CD4-positive, CD25-positive, alpha-beta regulatory T cell (primary cell): ENCODE measurements at regions not wholly inside any gene's neighbourhood (a gene's known extent, or its start where the extent isn't known, plus 50 kb on each side); places are given as distances from the start of the nearest gene placed in this dataset.

ENCODE experiments used
- ATAC-seq, 2 donors: fragments of 150-1000 bp; cut with Tn5 transposase; one replicate each; pipeline ENCODE4 v1.10.0; 2021; ENCODE audit warnings: low read depth in 2 of 2, moderate number of reproducible peaks in 2 of 2, moderate library complexity in 1 of 2
- DNase-seq, 3 donors: peaks; one replicate each; pipeline versions ENCODE4 v3.0.0 to v3.0.0-alpha.2; 2012 to 2022; ENCODE audit warnings: mixed read lengths in 1 of 3
- H3K27ac ChIP-seq: one replicate; pipeline ENCODE4 v1.7.0; 2013; ENCODE audit warnings: mild to moderate bottlenecking, low read length; ENCODE audit not compliant: insufficient read depth, poor library complexity, severe bottlenecking
- H3K27me3 ChIP-seq: one replicate; pipeline ENCODE4 v1.7.0; 2013; ENCODE audit warnings: low read length; ENCODE audit not compliant: control insufficient read depth, insufficient read depth
- H3K36me3 ChIP-seq: one replicate; pipeline ENCODE4 v1.7.0; 2013; ENCODE audit warnings: mild to moderate bottlenecking, low read length, moderate library complexity; ENCODE audit not compliant: control insufficient read depth, insufficient read depth
- H3K4me1 ChIP-seq: 2 replicates; pipeline ENCODE4 v1.7.0; 2013; ENCODE audit warnings: mild to moderate bottlenecking, low read length; ENCODE audit not compliant: insufficient read depth, control insufficient read depth, poor library complexity, severe bottlenecking
- H3K4me3 ChIP-seq: one replicate; pipeline ENCODE4 v1.7.0; 2013; ENCODE audit warnings: low read depth, mild to moderate bottlenecking, low read length, moderate library complexity
- H3K9me3 ChIP-seq, 2 experiments: 1 replicate in 1 of 2; 2 replicates in 1 of 2; pipeline ENCODE4 v1.7.0; 2013; ENCODE audit warnings: low read length in 2 of 2, mild to moderate bottlenecking in 1 of 2, moderate library complexity in 1 of 2; ENCODE audit not compliant: control insufficient read depth in 2 of 2
- H3K27ac Mint-ChIP-seq, 3 donors: one replicate each; pipeline ENCODE4 v1.8.0; 2020 to 2022; ENCODE audit warnings: mild to moderate bottlenecking in 3 of 3, mixed read lengths in 3 of 3, moderate library complexity in 2 of 3
- H3K27me3 Mint-ChIP-seq: one replicate; pipeline ENCODE4 v1.8.0; 2022; ENCODE audit warnings: mild to moderate bottlenecking, mixed read lengths
- H3K36me3 Mint-ChIP-seq: one replicate; pipeline ENCODE4 v1.8.0; 2020; ENCODE audit warnings: mixed read lengths
- H3K4me1 Mint-ChIP-seq, 4 donors: one replicate each; pipeline ENCODE4 v1.8.0; 2020 to 2022; ENCODE audit warnings: mixed read lengths in 4 of 4, mild to moderate bottlenecking in 1 of 4
- H3K4me3 Mint-ChIP-seq, 4 donors: one replicate each; pipeline ENCODE4 v1.8.0; 2020 to 2022; ENCODE audit warnings: mild to moderate bottlenecking in 4 of 4, mixed read lengths in 4 of 4, moderate library complexity in 3 of 4
- H3K9me3 Mint-ChIP-seq, 7 donors: one replicate each; pipeline ENCODE4 v1.8.0; 2020 to 2022; ENCODE audit warnings: mixed read lengths in 7 of 7, mild to moderate bottlenecking in 3 of 7, moderate library complexity in 2 of 7

DNA sequence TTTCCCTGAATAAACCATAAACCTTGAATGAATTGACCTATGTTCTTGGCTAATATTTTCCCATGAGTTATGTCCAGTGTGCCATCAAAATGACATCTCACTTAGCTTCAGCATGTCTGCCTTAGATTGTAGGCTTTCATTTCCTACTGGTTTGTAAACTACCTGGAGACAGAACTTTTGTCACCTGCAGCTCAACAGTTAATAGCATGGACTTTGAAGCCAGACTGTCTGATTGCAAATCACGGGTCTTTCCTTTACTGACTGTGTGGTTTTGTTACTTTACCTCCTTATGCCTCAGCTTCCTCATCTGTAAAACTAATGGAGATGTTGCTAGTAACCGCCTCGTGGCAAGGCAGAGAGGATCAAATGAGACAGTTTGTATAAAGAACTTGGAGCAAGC lies 187.1 kb downstream of the SUCLG1 start:
- Mint-ChIP-seq H3K27ac (no peak overlapping the region), H3K4me1 (peaks cover 5 to 7% (median 6%) of the 10 kb centered on the region in 4 donors), H3K4me3 (no peak overlapping the region), H3K36me3 (no peaks in the 10 kb centered on the region), H3K27me3 (peaks cover 5% of the 10 kb centered on the region), H3K9me3 (peaks cover 0 to 6% (median 0%) of the 10 kb centered on the region in 7 donors)
- Histone ChIP-seq H3K4me3 (no peak overlapping the region), H3K27ac (no peak overlapping the region), H3K4me1 (no peaks in the 10 kb centered on the region), H3K27me3 (no peaks in the 10 kb centered on the region), H3K9me3 (no peaks in the 10 kb centered on the region), H3K36me3 (no peaks in the 10 kb centered on the region)
- ATAC-seq (no peak), DNase-seq (no peak)

DNA sequence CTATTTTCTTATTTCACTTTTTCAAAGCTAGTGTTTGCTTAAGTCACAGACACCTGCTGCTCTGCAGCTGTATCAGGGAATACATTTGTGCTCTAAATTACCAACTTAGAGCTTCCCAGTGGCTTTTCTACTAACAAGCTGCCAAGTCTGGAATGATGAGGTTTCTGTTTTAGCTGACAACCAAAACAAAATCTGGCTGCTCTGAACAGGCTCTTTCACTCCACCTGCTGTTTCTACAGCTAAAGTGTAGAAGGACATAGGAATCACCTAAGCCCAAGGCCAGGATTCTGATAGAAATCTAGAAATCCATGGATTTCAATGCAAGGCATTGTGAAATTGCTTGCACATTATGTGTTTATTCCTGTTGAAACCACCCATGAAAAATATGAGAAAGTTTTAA lies 201.2 kb downstream of the SUCLG1 start:
- ATAC-seq (no peak), DNase-seq (no peak)
- H3K9me3 ChIP-seq = no peaks in the 10 kb centered on the region
- H3K4me1 ChIP-seq = no peaks in the 10 kb centered on the region
- no peaks in the 10 kb centered on the region for H3K36me3 ChIP-seq
- Mint-ChIP-seq H3K4me3 (no peak overlapping the region), H3K27me3 (peaks cover 5% of the 10 kb centered on the region), H3K9me3 (peaks cover 0 to 3% (median 2%) of the 10 kb centered on the region in 7 donors), H3K4me1 (no peaks in the 10 kb centered on the region), H3K36me3 (no peaks in the 10 kb centered on the region), H3K27ac (no peak overlapping the region)
- no peak overlapping the region for H3K27ac ChIP-seq
- peaks cover 2% of the 10 kb centered on the region for H3K27me3 ChIP-seq
- no peak overlapping the region for H3K4me3 ChIP-seq

DNA sequence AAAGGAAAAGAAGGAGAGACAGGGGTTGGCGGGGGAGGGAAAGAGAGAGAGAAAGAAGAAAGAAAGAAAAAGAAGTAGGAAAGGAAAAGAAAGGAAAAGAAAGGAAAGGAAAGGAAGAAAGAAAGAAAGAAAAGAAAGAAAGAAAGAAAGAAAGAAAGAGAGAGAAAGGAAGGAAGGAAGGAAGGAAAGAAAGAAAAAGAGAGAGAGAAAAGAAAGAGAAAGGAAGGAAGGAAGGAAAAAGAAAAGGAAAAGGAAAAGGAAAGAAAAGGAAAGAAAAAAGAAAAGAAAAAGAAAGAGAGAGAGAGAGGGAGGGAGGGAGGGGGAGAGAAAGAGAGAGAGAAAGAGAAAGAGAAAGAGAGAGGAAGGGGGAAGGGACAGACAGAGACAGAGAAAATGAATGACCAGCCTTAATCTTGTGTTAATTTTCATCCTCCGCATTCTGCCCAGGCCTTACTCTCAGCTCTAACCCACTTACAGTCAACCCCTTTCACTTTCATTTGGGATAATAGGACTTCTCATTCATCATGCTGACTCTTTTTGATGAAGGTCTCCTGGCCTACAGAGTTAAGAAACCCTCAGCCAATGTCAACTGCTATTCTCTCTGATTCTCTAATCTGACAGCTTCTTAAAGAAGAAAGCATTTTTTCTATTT lies 207.3 kb downstream of the SUCLG1 start:
- Histone ChIP-seq H3K9me3 (no peaks in the 10 kb centered on the region), H3K36me3 (no peaks in the 10 kb centered on the region), H3K27me3 (no peaks in the 10 kb centered on the region), H3K27ac (no peak overlapping the region), H3K4me1 (no peaks in the 10 kb centered on the region), H3K4me3 (no peak overlapping the region)
- peaks cover 9% of the 10 kb centered on the region for H3K27me3 Mint-ChIP-seq
- no peak overlapping the region for H3K4me3 Mint-ChIP-seq
- no peaks in the 10 kb centered on the region for H3K36me3 Mint-ChIP-seq
- ATAC-seq = no peak
- H3K9me3 Mint-ChIP-seq = peaks cover 0 to 2% (median 0%) of the 10 kb centered on the region in 7 donors
- H3K4me1 Mint-ChIP-seq = no peaks in the 10 kb centered on the region
- no peak for DNase-seq
- no peak overlapping the region for H3K27ac Mint-ChIP-seq

DNA sequence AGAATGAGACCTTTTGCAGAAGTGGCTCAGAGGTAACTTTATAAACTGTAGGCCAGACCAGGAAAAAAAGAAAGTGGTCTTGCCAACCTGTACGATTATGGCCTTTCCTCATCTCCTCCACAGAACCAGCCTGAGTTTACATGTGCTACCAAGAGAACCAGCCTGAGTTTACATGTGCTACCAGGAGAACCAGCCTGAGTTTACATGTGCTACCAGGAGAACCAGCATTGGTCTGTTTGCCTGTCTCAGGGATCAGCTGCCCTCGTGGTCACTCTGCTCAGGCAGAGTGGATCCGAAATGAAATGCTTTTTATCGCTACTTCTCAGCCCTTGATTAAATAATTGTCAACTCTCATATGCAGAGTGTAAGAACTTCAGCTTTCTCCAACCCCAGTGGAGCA lies 209.9 kb downstream of the SUCLG1 start:
- no peaks in the 10 kb centered on the region for H3K4me1 ChIP-seq
- no peaks in the 10 kb centered on the region for H3K36me3 ChIP-seq
- H3K9me3 ChIP-seq = no peaks in the 10 kb centered on the region
- no peak overlapping the region for H3K27ac ChIP-seq
- H3K27me3 Mint-ChIP-seq = peaks cover 9% of the 10 kb centered on the region
- H3K27ac Mint-ChIP-seq = no peak overlapping the region
- DNase-seq = no peak
- no peaks in the 10 kb centered on the region for H3K36me3 Mint-ChIP-seq
- no peak overlapping the region for H3K4me3 Mint-ChIP-seq
- ATAC-seq = no peak
- H3K27me3 ChIP-seq = no peaks in the 10 kb centered on the region
- no peaks in the 10 kb centered on the region for H3K4me1 Mint-ChIP-seq
- H3K4me3 ChIP-seq = no peak overlapping the region
- peaks cover 0 to 2% (median 0%) of the 10 kb centered on the region in 7 donors for H3K9me3 Mint-ChIP-seq

DNA sequence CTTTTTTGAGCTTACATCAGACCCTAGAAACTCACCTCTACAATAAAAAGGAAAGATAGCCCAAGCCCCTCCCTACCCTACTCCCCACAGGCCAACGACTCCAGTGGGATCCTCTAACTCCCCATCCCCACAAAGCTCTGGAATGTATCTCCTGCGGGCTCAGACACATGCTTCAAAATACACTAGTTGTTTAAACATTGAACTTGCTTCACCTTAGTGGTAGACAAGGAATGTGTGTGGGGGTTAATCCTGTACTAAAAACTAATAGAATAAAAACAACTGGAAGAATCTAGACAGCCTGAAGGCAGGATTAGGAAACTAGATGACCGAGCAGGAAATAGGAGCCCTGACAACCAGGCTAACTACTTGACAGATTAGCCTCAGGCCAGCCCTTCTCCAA lies 211.5 kb downstream of the SUCLG1 start:
- H3K4me3 Mint-ChIP-seq = no peak overlapping the region
- ATAC-seq (no peak), DNase-seq (no peak)
- peaks cover 0 to 2% (median 0%) of the 10 kb centered on the region in 7 donors for H3K9me3 Mint-ChIP-seq
- Histone ChIP-seq H3K4me3 (no peak overlapping the region), H3K4me1 (no peaks in the 10 kb centered on the region), H3K27me3 (no peaks in the 10 kb centered on the region), H3K9me3 (no peaks in the 10 kb centered on the region), H3K36me3 (no peaks in the 10 kb centered on the region), H3K27ac (no peak overlapping the region)
- no peaks in the 10 kb centered on the region for H3K4me1 Mint-ChIP-seq
- peaks cover 14% of the 10 kb centered on the region for H3K27me3 Mint-ChIP-seq
- no peak overlapping the region for H3K27ac Mint-ChIP-seq
- no peaks in the 10 kb centered on the region for H3K36me3 Mint-ChIP-seq

DNA sequence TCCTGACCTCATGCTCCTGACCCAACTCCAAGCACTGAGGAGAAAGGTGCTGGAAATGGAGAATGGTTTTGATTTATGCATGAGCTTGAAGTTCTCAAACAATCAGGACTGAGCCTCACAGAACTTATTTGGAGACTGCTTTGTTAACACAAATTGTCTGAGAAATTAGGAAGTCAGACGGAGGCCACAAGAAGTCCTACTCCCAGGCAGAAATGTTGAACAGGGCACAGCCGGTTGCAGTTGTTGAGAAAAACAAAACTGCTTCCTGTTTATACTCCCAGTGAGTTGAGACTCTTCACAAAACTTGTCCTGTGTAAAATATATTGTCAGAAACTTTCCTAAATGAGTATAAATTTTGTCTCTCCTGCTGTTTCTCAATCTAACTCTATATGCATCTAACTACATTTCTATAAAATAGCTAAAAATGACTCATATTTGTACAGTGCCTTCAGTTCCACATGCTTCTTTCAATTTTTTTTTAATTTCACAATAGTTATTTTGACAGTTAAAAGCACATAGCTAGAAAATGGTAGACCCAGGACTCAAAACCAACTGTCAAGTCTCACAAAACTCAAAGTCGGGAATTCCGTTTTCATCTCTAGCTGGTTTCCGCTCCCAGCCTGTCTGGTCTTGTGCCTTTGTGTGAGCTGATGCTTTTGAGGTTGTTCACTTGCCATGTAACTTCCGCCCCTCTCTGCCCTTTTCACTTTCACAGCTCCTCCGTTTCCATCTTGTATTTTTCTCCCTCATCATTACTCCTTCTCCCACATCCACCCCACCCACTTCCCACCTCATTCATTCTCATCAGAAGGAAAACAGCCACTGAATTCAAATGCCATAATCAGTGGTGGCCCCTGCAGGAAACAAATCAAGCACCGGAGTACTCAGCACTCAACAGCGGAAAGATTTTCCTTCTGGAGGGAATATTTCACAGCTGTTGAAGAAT lies 215.0 kb downstream of the SUCLG1 start:
- Histone ChIP-seq H3K4me3 (no peak overlapping the region), H3K36me3 (no peaks in the 10 kb centered on the region), H3K9me3 (no peaks in the 10 kb centered on the region), H3K27me3 (peaks cover 8% of the 10 kb centered on the region), H3K27ac (no peak overlapping the region), H3K4me1 (no peaks in the 10 kb centered on the region)
- no peaks in the 10 kb centered on the region for H3K4me1 Mint-ChIP-seq
- ATAC-seq = no peak
- H3K36me3 Mint-ChIP-seq = no peaks in the 10 kb centered on the region
- no peak overlapping the region for H3K4me3 Mint-ChIP-seq
- DNase-seq = no peak
- no peak overlapping the region for H3K27ac Mint-ChIP-seq
- H3K27me3 Mint-ChIP-seq = peaks cover 13% of the 10 kb centered on the region
- H3K9me3 Mint-ChIP-seq = peaks cover 0 to 1% (median 0%) of the 10 kb centered on the region in 7 donors

DNA sequence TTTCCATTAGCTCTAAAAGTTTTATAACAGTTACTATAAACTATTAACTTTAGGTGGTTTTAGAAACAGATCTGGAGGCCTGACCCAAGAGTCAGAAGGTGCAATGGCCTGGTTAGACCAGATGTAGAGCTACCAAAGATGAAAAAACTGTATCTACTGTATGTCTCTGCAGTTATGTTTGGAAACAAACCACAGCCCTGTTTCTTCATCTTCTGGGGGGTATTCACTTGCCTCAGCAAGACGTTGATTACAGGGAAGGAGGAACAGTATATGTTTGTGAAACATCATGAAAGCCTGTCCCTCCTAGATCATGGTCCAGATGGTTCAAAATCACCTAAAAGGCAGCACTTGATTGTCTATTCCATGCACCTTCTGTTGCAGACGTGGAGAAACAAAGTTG lies 220.2 kb downstream of the SUCLG1 start:
- peaks cover 8% of the 10 kb centered on the region for H3K27me3 ChIP-seq
- no peaks in the 10 kb centered on the region for H3K4me1 ChIP-seq
- DNase-seq = no peak
- Mint-ChIP-seq H3K4me3 (no peak overlapping the region), H3K9me3 (peaks cover 0 to 1% (median 0%) of the 10 kb centered on the region in 7 donors), H3K4me1 (no peaks in the 10 kb centered on the region), H3K27ac (no peak overlapping the region), H3K36me3 (no peaks in the 10 kb centered on the region), H3K27me3 (peaks cover 8% of the 10 kb centered on the region)
- ATAC-seq = no peak
- no peak overlapping the region for H3K4me3 ChIP-seq
- H3K9me3 ChIP-seq = no peaks in the 10 kb centered on the region
- no peaks in the 10 kb centered on the region for H3K36me3 ChIP-seq
- H3K27ac ChIP-seq = no peak overlapping the region
